ENCODE measurements at regions not wholly inside any gene's neighbourhood (a gene's known extent, or its start where the extent isn't known, plus 50 kb on each side); places are given as distances from the start of the nearest gene placed in this dataset.

DNA sequence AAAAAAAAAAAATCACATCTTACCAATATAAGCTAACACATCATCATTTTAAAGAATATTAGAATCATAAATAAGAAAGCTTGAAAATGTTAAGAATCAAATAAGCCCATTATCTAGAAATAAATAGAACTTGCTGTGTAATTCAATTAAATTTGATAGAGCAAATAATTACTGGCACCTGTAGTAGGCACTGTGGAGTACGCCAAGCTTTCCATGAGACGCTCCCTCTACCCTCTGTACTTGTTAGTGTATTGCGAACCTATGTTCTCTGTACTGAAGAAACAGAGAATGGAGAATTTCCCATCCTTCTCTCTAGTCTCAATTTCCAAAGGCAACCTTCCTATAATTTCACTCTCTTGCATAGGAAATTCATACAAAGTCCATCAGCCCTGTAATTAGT lies 61.7 kb upstream of the HAND2 start:
- DNase-seq (ENCODE audit: low spot score): no peak

DNA sequence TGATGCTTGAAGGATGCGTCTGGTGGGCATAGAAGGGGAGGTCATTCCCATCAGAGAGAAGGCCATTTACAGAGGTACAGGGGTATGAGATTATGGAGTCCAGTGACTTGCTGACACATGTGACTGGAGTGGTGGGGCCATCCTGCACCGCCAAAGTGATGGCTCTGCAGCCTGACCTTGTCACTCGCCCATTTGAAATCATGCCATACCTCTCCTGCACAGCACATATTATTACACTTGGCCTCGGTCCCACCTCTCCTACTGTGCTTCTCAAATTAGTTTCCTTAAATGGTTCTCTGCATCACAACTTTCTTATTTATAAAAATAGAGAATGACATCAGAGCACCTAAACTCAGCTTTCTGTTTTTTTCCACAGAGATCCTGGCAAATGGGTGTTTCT lies 60.7 kb upstream of the HAND2 start:
- DNase-seq (ENCODE audit: low spot score): no peak

DNA sequence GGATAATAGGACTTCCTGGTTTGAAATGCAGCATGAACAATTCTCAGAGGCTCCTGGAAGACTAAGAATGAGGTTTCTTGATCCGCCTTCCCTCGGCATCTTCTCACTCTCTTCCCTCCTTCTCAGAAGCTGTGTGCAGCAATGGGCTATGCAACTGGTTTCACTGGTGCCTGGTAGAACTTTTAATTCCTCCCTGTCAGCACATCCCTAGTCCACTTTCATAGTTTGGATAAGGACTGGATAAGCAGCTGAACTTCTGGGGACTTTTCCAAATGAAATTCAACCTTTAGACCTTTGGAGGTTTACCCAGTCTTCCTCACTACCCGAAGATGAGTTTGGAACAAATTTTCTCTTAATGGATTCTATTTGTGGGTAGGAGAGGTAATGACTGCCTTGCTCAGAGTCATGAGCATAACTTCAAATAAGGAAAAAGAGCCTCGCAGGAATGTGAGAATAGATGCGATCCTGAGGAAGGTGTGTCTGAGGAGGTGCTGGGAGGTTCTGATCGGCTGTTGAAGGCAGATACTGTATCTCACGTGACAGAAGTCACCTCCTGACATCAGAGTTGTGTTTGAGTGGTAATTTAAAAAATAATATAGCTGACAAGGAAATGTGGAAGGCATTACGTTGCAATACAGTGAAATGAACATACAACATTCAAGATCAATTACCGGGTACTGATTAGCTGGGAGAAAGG lies 56.0 kb upstream of the HAND2 start:
- no peak for DNase-seq (ENCODE audit: low spot score)

DNA sequence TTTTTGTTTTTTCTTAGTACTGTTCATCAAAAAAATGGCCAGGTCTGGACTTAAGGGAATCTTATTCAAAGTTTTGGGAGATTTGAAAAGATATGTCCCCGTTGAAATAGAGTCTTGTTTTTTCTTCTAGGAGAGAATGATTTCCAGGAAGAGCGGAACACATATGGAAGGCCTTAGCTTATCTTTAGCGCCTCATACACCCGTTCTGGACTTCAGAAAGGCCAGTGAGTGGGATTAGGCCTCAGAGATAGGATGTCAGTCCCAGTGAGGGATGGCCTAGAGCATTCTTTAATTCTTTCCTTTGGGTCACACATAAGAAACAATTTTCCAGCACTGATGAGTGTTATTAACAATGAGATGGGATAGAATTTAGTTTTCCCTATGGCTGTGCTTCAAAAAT lies 54.5 kb upstream of the HAND2 start:
- no peak for DNase-seq (ENCODE audit: low spot score)
